ENCODE measurements at regions not wholly inside any gene's neighbourhood (a gene's known extent, or its start where the extent isn't known, plus 50 kb on each side); places are given as distances from the start of the nearest gene placed in this dataset.

DNA sequence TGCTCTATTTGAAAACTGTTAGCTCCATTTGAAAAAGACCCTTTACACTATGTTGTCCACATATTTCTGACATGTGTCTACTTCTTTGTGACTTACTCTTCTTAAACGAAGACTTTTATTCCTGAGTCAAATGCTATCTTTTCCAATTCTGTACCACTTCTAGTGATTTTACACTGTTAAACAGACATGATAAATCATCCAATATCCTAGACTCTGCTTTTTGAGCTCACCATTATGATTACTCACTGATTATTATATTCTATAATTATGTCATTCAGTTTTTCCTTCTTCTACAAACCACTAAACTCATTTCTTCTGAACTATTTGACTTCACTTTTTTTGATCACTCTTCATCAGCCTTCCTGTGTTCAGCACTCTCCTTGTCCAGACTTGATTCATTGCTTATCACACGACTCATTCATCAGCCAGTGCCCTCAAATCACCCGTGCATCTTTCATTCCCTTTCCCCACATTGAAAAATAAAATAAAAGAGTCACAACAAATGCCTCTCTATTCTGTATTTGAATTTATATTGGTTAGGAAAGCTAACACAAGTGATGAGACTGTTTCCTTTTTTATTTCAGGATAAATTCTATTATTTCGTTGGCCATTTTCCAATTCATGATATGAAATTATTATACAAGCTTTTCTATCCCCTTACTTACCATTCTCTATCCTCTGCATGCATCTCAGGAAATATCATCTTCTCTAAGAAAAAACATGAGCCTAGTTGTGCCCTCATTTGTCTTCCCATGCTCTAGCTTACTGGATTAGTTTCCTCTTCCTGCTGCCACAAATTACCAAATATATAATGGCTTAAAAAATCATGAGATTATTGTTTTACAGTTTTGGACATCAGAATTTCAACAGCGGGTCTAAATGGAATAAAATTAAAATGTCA lies 1482.1 kb upstream of the MIR17HG start:
- no peak for DNase-seq (ENCODE audit: low read depth)

DNA sequence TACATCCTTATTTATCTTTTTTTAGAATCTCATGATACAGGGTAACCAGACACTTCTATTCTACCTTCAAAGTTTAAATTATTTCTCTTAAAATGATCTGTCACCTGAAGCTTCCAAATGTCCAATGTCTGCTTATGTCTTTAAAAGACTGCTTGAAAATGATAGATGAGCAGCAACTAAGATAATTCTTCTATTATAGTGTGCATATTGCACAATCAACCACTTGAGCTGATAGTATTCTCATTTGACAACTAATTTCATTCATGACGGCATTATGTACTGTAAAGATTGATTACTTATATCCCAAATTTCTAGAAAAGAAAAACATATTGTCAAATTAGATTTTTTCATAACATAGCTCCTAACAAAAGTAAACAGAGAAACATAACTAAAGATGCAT lies 1478.2 kb upstream of the MIR17HG start:
- no peak for DNase-seq (ENCODE audit: low read depth)

DNA sequence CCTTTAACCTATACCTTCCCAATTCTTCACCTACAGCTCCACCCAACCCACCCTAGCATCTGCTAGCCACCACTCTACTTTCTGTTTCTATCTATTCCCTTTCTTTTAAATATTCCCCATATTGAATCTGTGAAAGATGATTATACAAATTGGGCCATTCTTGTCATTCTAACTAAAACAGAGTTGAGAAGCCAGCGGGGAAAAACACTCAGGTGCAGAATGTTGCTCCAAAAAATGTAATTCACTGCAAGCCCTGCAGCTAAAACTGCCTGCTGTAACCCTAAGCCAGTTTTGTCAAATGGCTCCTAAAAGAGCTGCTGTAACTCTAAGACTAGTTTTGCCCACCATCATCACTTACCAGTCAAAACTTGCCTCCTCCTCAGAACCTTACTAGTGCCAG lies 1468.6 kb upstream of the MIR17HG start:
- no peak for DNase-seq (ENCODE audit: low read depth)

DNA sequence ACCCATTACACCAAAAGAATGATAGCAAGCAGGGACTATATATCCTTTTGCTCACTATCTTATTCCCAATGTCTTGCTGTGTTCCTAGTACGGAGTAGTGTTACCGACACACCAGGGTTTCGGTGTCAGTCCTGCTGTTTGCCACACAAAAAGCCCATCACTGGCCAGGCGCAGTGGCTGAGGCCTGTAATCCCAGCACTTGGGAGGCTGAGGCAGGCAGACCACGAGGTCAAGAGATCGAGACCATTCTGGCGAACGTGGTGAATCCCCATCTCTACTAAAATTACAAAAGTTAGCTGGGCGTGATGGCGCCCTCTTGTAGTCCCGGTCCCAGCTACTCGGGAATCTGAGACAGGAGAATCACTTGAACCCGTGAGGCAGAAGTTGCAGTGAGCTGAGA lies 1467.3 kb upstream of the MIR17HG start:
- no peak for DNase-seq (ENCODE audit: low read depth)

DNA sequence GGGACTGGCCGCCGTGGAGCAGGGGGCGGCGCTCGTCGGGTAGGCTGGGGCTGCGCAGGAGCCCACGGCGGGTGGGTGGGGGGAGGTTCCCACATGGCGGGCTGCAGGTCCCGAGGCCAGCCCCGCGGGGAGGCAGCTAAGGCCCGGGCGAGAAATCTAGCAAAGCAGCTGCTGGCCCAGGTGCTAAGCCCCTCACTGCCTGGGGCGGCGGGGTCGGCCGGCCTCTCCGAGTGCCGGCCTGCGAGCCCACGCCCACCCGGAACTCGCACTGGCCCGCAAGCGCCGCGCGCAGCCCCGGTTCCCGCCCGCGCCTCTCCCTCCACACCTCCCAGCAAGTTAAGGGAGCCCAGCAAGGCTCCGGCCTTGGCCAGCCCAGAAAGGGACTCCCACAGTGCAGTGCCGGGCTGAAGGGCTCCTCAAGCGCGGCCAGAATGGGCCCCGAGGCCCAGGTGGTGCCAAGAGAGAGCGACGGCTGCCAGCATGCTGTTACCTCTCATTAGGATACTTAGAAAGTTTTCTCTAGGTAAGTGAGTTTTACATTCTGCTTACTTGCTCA lies 1463.5 kb upstream of the MIR17HG start:
- no peak for DNase-seq (ENCODE audit: low read depth)

DNA sequence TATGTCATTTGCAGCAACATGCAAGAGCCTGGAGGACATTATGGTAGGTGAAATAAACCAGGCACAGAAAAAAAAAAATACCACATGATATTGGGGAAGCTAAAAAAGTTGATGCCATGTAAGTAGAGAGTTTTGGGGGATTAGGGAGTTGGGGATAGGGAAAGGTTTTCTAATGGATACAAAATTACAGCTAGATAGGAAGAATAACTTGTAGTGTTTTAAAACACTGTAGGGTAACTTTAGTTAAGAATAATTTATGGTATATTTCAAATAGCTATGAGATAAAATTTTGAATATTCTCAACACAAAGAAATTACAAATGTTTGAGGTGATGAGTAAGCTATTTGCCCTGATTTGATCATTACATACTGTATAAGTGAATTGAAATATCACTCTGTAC lies 1456.7 kb upstream of the MIR17HG start:
- no peak for DNase-seq (ENCODE audit: low read depth)

DNA sequence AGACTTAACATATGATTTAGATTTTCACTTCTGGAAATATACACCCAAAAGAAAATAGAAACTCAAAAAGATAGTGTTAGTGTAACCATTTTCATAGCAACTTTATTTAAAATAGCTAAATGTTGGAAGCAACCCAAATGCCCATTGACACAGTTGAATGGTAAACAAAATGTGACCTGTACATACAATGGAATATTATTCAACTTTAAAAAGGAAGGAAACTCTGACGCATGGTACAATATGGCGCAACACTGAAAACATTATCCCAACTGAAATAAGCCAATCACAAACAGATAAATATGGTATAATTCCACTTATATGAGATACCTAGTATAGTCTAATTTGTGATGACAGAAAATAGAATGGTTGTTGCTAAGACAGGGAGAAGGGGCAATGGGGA lies 1456.1 kb upstream of the MIR17HG start:
- no peak for DNase-seq (ENCODE audit: low read depth)

DNA sequence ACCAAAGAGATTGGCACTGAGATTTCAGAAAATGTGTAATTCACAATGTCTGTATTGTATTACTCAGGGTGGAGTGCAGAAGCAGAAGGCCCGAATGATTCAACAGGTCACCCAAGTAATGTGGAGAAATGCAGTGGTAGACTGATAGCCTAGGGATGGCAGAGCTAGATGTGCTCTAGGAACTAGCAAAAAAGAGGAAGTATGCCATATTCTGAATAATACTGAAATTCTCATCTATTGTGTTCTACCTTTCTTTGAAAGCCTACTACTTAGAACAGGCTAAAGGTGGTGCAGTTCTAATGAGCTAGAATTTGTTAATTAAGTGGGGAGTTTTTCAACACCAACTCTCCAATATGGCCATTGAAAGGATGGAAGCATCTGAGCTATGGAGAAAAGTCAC lies 1449.8 kb upstream of the MIR17HG start:
- DNase-seq (ENCODE audit: low read depth), result no peak

DNA sequence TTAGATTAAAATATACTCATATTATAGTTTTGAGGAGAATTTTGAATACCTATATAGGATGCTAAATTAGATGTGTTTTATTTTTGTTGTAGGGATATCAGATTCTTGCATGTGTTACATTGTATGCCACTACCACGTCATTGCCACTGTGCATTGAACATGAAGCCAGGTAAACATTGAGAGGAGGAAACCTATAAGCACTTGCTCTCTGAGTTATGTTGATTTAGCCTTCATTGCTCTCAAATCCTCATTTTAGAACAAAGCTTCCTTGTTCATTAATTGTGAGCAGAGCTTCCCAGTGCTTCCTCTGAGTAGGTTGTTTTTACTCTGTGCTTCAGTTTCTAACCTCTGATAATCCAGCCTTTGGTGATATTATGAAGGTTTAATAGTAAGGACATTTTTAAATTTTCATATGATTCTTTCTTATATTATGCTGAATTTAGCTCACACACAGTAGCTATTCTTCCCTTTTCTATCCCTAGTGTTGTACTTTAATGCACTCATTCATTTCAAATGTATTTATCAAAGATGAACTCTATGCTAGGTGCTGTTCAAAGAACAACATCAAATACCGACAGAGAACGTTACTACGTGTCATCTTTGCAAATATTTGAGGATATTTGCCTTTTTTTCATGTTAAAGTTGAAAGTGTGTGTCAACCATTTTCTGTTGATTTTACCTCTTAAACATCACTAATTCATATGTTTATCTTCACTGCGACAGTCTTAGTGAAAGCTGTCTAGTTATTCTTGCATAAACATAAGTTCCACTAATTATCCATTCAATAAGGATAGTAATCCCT lies 1448.0 kb upstream of the MIR17HG start:
- DNase-seq (ENCODE audit: low read depth), result no peak

DNA sequence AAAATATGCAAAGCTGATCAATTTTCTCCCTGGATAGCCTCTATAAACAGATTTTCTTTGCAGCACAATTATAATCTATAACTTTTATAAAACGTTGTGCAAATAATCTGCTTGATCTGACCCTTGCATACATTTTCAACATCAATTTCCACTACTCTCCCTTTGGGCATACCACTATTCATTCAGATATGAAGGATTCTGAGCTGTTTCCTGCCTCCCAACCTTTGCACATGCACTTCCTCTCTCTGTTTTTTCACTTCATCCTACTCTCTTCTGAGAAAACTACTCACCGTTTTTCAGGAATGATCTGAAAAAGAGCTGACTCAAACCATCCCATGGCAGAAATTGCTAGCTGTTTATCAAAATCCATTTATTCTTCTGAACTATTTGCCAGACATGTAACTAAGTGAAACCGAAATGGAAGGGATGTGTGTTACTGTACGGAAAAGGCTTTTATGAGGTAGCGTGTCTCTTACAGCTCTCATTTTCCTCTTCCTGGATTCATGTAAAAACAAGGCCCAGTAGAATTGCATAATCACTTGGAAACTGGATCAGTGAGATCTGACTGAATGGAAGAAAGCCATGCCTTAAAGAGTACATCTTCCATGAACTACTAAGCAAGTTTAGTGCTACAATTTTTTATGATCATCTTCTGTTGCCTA lies 1447.3 kb upstream of the MIR17HG start:
- peak; percentile 22 for DNase-seq (ENCODE audit: low read depth)

DNA sequence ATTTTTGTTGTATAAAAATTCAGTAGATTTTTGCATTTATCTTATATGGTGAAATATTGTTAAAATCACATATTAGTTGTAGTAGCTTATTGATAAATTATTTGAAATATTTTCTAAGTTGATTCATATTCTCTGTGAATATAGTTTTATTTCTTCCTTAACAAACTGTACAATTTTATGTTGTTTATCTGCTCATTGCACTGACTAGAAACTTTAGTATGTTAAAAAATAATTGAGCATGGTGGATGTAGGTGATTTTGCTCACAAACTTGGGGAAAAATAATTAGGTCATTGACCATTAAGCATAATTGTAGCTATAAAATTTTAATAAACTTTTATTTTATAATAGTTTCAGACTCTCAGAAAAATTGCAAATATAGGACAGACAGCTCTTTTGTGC lies 1445.3 kb upstream of the MIR17HG start:
- no peak for DNase-seq (ENCODE audit: low read depth)

DNA sequence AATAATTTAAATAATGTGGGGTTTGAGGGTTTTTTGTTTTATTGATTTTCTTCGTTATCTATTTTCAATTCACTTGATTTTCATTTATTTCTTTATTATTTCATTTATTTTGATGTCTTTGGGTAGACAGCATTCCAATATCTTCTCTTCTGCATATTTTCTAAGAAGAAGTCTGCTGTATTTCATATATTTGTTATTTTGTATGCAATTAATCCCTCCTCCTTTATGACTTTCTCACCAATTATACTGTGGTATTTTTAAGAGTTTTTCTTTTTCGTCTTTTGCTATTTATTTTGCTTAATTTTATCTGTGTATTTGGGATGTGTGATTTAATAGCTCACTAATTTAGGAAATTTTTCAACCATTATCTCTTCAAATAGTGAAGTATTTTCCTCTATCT lies 1444.4 kb upstream of the MIR17HG start:
- DNase-seq (ENCODE audit: low read depth), result no peak

DNA sequence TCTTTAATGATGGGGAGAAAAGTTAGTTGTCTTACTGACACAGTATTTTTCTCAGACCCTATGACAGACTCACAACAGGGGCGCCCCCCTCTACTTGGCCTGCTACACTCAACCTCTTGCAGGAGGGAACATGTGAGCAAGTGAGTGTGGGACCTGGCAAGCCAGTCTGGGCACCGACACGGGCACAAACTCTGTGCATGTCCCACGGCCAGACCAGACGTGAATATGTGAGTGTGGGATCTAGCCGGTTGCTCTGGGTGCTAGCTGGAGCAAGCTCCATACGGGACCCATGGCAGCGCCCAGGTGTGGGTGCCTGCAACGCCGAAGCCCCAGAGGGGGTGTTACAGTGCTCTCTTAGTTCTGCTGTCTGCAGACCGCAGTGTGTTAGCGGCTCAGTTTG lies 1437.3 kb upstream of the MIR17HG start:
- no peak for DNase-seq (ENCODE audit: low read depth)

DNA sequence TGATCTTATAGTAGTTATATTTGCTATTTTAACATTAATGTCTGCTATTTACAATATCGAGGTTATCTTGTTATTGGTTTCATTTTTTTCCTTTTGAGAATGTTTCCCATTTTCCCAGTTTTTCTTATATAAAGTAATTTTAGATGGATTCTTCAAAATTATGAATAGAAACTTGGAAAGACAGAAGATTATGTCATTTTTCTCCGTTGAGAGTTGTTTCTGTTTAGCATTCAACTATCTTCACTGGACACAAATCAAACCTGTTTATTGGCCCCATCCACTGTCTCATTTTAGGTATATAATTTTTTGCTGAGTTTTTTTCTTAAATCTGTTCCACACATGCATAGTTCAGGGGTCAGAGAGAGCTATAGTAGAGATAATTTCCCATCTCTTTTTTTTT lies 1430.9 kb upstream of the MIR17HG start:
- no peak for DNase-seq (ENCODE audit: low read depth)

DNA sequence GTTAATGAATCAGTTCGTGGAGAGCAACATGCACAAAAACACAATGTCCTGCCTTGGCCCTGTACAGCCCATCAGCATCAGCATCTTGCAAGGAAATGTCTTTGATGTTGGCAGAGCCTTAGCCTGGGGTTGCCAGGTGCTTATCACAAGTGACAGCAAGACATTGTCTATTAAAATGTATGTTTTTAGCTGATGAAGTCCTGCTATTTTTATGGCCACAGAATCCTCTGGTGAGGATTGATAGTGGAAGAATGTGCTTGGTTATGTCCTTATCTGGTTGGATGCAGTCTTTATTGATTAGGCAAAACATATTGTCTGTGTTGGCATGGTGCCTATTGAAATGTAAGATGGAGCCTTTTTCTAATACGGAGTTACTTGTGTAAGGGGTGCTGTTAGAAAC lies 1427.0 kb upstream of the MIR17HG start:
- DNase-seq (ENCODE audit: low read depth), result no peak

DNA sequence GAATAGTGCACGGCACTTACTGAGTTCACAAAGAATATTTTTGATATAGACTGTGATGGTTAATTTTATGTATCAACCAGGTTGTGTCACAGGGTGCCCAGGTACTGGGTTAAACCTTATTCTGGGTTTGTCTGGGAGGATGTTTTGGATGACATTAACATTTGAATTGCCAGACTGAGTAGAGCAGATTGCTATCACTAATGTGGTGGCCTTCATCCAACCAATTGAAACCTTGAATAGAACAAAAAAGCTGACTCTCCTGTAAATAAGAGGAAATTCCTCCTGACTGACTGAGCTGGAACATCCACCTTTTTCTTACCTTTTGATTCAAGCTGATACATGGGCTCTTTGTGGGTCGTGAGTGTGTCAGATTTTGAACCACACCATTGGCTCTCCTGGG lies 1424.4 kb upstream of the MIR17HG start:
- no peak for DNase-seq (ENCODE audit: low read depth)

DNA sequence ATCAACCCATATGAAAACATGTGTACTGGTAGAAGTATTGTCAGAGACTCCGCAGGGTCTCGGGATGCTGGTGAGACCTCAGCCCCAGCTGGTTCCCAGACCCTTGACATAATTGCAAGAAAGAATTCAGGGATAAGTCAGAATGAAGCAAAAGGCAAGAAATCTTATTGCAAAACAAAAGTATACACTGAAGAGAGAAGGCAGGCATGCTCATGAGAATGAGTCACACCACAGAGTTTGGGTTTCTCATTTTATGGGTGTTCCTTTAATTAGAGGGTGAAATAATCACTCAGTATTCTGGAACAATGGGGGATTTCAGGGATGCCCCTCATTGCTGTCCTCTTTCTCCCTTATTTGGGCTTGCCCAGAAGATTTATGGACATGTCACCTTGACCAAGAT lies 1423.8 kb upstream of the MIR17HG start:
- peak; percentile 31 for DNase-seq (ENCODE audit: low read depth)

DNA sequence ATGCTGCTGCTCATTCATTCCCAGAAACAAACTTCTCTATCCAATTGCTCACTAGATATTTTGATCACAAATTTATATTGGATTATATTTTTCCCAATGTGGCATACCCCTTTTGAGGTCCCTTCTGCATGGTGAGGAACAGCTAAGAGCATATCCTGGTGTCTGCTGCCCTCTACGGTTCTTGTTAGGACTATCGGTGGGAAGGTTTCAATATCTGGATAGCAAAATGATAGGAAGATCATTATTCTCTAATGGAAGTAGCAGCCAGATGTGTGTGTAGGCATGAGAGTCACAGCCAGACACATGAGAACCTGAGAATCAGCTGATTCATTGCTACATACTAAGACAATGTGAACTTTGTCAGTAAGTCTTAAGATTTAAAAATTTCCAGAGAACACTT lies 1422.4 kb upstream of the MIR17HG start:
- DNase-seq (ENCODE audit: low read depth), result peak; percentile 51

DNA sequence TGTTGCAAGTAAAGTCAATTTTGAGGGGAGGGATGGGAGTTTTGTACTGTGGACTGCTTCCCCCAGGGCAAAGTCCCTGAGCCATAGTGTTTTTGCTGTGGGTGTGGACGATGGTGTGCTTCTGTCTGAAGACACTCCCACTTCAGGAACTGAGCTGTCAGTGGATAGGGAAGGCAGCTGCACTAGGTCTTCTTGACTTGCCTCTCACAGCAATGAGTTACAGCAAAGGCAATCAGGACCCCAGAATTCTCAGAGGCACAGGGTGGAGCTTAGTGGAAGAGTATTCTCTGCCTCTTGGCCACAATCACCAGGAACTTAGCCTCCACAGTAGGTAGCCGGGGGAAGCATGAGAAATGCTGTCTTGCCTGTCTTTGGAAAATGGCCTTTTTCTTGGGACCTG lies 1416.6 kb upstream of the MIR17HG start:
- no peak for DNase-seq (ENCODE audit: low read depth)

DNA sequence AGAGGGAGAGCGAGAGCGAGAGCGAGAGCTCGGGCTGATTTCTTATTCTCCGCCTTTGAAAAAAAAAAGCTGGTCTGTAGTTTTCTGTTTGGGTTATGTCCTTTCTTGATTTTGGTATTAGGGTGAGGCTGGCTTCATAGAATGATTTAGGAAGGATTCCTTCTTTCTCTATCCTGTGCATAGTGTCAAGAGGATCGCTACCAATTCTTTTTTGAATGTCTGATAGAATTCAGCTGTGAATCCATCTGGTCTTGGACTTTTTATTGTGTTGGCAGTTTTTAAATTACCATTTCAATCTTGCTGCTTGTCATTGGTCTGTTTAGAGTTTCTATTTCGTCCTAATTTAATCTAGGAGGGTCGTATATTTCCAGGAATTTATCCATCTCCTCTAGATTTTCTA lies 1414.6 kb upstream of the MIR17HG start:
- DNase-seq (ENCODE audit: low read depth), result no peak

DNA sequence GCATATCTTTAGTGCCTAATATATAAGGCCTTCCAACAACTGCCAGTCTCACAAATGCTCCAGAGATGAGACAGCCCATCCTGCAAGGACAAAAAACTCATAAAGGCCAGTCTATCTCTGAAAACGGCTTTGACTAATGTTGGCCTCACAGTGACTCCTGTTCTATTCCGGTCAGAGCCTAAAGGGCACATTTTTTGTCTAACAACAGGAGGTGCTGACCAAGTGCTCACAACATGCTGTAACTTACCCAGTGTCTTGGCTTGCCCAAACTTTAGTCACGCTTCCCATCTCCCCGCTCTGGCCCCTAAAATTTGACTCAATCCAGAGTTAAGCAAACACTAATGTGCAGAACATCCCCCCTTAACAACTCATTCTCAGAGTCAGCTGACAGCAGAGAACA lies 1411.2 kb upstream of the MIR17HG start:
- no peak for DNase-seq (ENCODE audit: low read depth)

DNA sequence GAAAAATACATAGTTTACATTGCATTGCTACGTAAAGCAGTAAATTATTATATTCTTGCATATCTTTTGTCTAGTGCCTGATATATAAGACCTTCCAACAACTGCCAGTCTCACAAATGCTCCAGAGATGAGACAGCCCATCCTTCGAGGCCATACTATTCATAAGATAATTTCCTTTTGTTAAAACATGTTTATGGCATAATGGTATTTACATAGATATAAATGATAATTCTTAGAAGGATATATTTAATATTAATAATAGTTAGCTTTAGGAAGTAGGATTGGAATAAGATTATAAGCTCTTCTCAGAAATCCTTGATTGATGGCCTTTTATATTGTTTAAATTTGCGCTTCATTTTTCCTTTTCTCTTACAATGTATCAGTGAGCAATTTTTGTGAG lies 1410.1 kb upstream of the MIR17HG start:
- no peak for DNase-seq (ENCODE audit: low read depth)

Data from HT1080 (cell line).